Immature natural killer cell (primary cell): ENCODE measurements at regions not wholly inside any gene's neighbourhood (a gene's known extent, or its start where the extent isn't known, plus 50 kb on each side); places are given as distances from the start of the nearest gene placed in this dataset.

Experiments
- DNase-seq, 3 donors: peaks; one replicate each; pipeline ENCODE4 v3.0.0; 2022; ENCODE audit warnings: mixed read lengths in 1 of 3
- H3K27ac Mint-ChIP-seq, 6 donors: one replicate each; pipeline ENCODE4 v1.8.0; 2020; ENCODE audit warnings: mixed read lengths in 6 of 6, mild to moderate bottlenecking in 5 of 6, inconsistent platforms in 4 of 6, moderate library complexity in 3 of 6
- H3K27me3 Mint-ChIP-seq, 3 donors: one replicate each; pipeline ENCODE4 v1.8.0; 2020 to 2021; ENCODE audit warnings: low read depth in 3 of 3, mild to moderate bottlenecking in 3 of 3, mixed read lengths in 3 of 3, moderate library complexity in 3 of 3, inconsistent platforms in 1 of 3
- H3K36me3 Mint-ChIP-seq, 3 donors: one replicate each; pipeline ENCODE4 v1.8.0; 2020; ENCODE audit warnings: mixed read lengths in 3 of 3, inconsistent platforms in 2 of 3, mild to moderate bottlenecking in 2 of 3
- H3K4me1 Mint-ChIP-seq, 2 donors: one replicate each; pipeline ENCODE4 v1.8.0; 2020; ENCODE audit warnings: inconsistent platforms in 2 of 2, mild to moderate bottlenecking in 2 of 2, mixed read lengths in 2 of 2, moderate library complexity in 1 of 2
- H3K4me3 Mint-ChIP-seq, 5 donors: one replicate each; pipeline ENCODE4 v1.8.0; 2020; ENCODE audit warnings: mild to moderate bottlenecking in 5 of 5, mixed read lengths in 5 of 5, inconsistent platforms in 3 of 5, moderate library complexity in 3 of 5
- H3K9me3 Mint-ChIP-seq, 6 donors: one replicate each; pipeline ENCODE4 v1.8.0; 2020; ENCODE audit warnings: mild to moderate bottlenecking in 6 of 6, mixed read lengths in 6 of 6, inconsistent platforms in 4 of 6, moderate library complexity in 3 of 6

- H3K4me3 Mint-ChIP-seq = no peak overlapping the region
- no peaks in the 10 kb centered on the region for H3K36me3 Mint-ChIP-seq
- DNase-seq = no peak
- H3K27me3 Mint-ChIP-seq = peaks cover 5 to 9% (median 7%) of the 10 kb centered on the region in 3 donors
- H3K27ac Mint-ChIP-seq = no peak overlapping the region
- no peaks in the 10 kb centered on the region for H3K9me3 Mint-ChIP-seq
- no peaks in the 10 kb centered on the region for H3K4me1 Mint-ChIP-seq
Observed at GRCh38 chr16:86408685-86409084, 101.6 kb upstream of the FOXF1 start.

- Mint-ChIP-seq H3K27me3 (peaks cover 4 to 6% (median 5%) of the 10 kb centered on the region in 3 donors), H3K4me1 (no peaks in the 10 kb centered on the region), H3K9me3 (no peaks in the 10 kb centered on the region), H3K27ac (no peak overlapping the region), H3K36me3 (no peaks in the 10 kb centered on the region), H3K4me3 (no peak overlapping the region)
- DNase-seq = no peak
Observed at GRCh38 chr16:86410081-86410480, 100.2 kb upstream of the FOXF1 start.

- H3K27ac Mint-ChIP-seq = no peak overlapping the region
- no peaks in the 10 kb centered on the region for H3K9me3 Mint-ChIP-seq
- no peak for DNase-seq
- H3K36me3 Mint-ChIP-seq = no peaks in the 10 kb centered on the region
- H3K4me1 Mint-ChIP-seq = no peaks in the 10 kb centered on the region
- peaks cover 2 to 6% (median 5%) of the 10 kb centered on the region in 3 donors for H3K27me3 Mint-ChIP-seq
- H3K4me3 Mint-ChIP-seq = no peak overlapping the region
Observed at GRCh38 chr16:86410529-86410928, 99.8 kb upstream of the FOXF1 start.

GRCh38 chr16:86411897-86412296 lies 98.4 kb upstream of the FOXF1 start:
- Mint-ChIP-seq H3K4me3 (no peak overlapping the region), H3K36me3 (no peaks in the 10 kb centered on the region), H3K9me3 (no peaks in the 10 kb centered on the region), H3K27me3 (peaks cover 2 to 6% (median 5%) of the 10 kb centered on the region in 3 donors), H3K27ac (no peak overlapping the region), H3K4me1 (no peaks in the 10 kb centered on the region)
- no peak for DNase-seq

GRCh38 chr16:86414991-86415740 lies 95.2 kb upstream of the FOXF1 start:
- H3K9me3 Mint-ChIP-seq = no peaks in the 10 kb centered on the region
- H3K27ac Mint-ChIP-seq = no peak overlapping the region
- H3K4me3 Mint-ChIP-seq = no peak overlapping the region
- no peak for DNase-seq
- no peaks in the 10 kb centered on the region for H3K4me1 Mint-ChIP-seq
- no peaks in the 10 kb centered on the region for H3K36me3 Mint-ChIP-seq
- H3K27me3 Mint-ChIP-seq = peaks cover 0 to 4% (median 1%) of the 10 kb centered on the region in 3 donors

- no peak overlapping the region for H3K27ac Mint-ChIP-seq
- H3K9me3 Mint-ChIP-seq = peaks cover 0 to 9% (median 0%) of the 10 kb centered on the region in 6 donors
- H3K4me3 Mint-ChIP-seq = no peak overlapping the region
- DNase-seq = no peak
- no peaks in the 10 kb centered on the region for H3K4me1 Mint-ChIP-seq
- no peaks in the 10 kb centered on the region for H3K36me3 Mint-ChIP-seq
- H3K27me3 Mint-ChIP-seq = peaks cover 0 to 4% (median 2%) of the 10 kb centered on the region in 3 donors
Observed at GRCh38 chr16:86418981-86419380, 91.3 kb upstream of the FOXF1 start.

GRCh38 chr16:86419518-86419917 lies 90.8 kb upstream of the FOXF1 start:
- Mint-ChIP-seq H3K4me1 (no peaks in the 10 kb centered on the region), H3K36me3 (no peaks in the 10 kb centered on the region), H3K4me3 (no peak overlapping the region), H3K27ac (no peak overlapping the region), H3K27me3 (peaks cover 0 to 4% (median 2%) of the 10 kb centered on the region in 3 donors), H3K9me3 (peaks cover 0 to 9% (median 0%) of the 10 kb centered on the region in 6 donors)
- no peak for DNase-seq

GRCh38 chr16:86421995-86422394 lies 88.3 kb upstream of the FOXF1 start:
- H3K27me3 Mint-ChIP-seq = peaks cover 0 to 8% (median 2%) of the 10 kb centered on the region in 3 donors
- no peak overlapping the region for H3K4me3 Mint-ChIP-seq
- H3K36me3 Mint-ChIP-seq = no peaks in the 10 kb centered on the region
- no peak overlapping the region for H3K27ac Mint-ChIP-seq
- peaks cover 0 to 9% (median 0%) of the 10 kb centered on the region in 6 donors for H3K9me3 Mint-ChIP-seq
- no peak for DNase-seq
- no peaks in the 10 kb centered on the region for H3K4me1 Mint-ChIP-seq

- H3K4me3 Mint-ChIP-seq = no peak overlapping the region
- DNase-seq = no peak
- H3K36me3 Mint-ChIP-seq = no peaks in the 10 kb centered on the region
- peaks cover 0 to 8% (median 4%) of the 10 kb centered on the region in 3 donors for H3K27me3 Mint-ChIP-seq
- H3K27ac Mint-ChIP-seq = no peak overlapping the region
- peaks cover 0 to 9% (median 0%) of the 10 kb centered on the region in 6 donors for H3K9me3 Mint-ChIP-seq
- no peaks in the 10 kb centered on the region for H3K4me1 Mint-ChIP-seq
Observed at GRCh38 chr16:86424398-86424797, 85.9 kb upstream of the FOXF1 start.

GRCh38 chr16:86424985-86425384 lies 85.3 kb upstream of the FOXF1 start:
- H3K4me3 Mint-ChIP-seq = no peak overlapping the region
- H3K36me3 Mint-ChIP-seq = no peaks in the 10 kb centered on the region
- H3K27me3 Mint-ChIP-seq = peaks cover 0 to 8% (median 4%) of the 10 kb centered on the region in 3 donors
- no peak overlapping the region for H3K27ac Mint-ChIP-seq
- peaks cover 0 to 9% (median 0%) of the 10 kb centered on the region in 6 donors for H3K9me3 Mint-ChIP-seq
- no peaks in the 10 kb centered on the region for H3K4me1 Mint-ChIP-seq
- no peak for DNase-seq

- Mint-ChIP-seq H3K4me1 (no peaks in the 10 kb centered on the region), H3K4me3 (no peak overlapping the region), H3K9me3 (peaks cover 0 to 4% (median 0%) of the 10 kb centered on the region in 6 donors), H3K36me3 (no peaks in the 10 kb centered on the region), H3K27me3 (peaks cover 0 to 9% (median 4%) of the 10 kb centered on the region in 3 donors), H3K27ac (no peak overlapping the region)
- no peak for DNase-seq
Observed at GRCh38 chr16:86426063-86426642, 84.2 kb upstream of the FOXF1 start.

GRCh38 chr16:86427433-86427851 lies 82.9 kb upstream of the FOXF1 start:
- H3K9me3 Mint-ChIP-seq = no peaks in the 10 kb centered on the region
- H3K36me3 Mint-ChIP-seq = no peaks in the 10 kb centered on the region
- DNase-seq = no peak
- no peak overlapping the region for H3K4me3 Mint-ChIP-seq
- H3K4me1 Mint-ChIP-seq = no peaks in the 10 kb centered on the region
- peaks cover 0 to 8% (median 4%) of the 10 kb centered on the region in 3 donors for H3K27me3 Mint-ChIP-seq
- no peak overlapping the region for H3K27ac Mint-ChIP-seq

GRCh38 chr16:86428729-86429517 lies 81.4 kb upstream of the FOXF1 start:
- Mint-ChIP-seq H3K36me3 (no peaks in the 10 kb centered on the region), H3K4me3 (no peak overlapping the region), H3K4me1 (no peaks in the 10 kb centered on the region), H3K27me3 (peaks cover 2 to 8% (median 3%) of the 10 kb centered on the region in 3 donors), H3K27ac (no peak overlapping the region), H3K9me3 (no peaks in the 10 kb centered on the region)
- DNase-seq = no peak

GRCh38 chr16:86429663-86430062 lies 80.7 kb upstream of the FOXF1 start:
- Mint-ChIP-seq H3K4me3 (no peak overlapping the region), H3K4me1 (no peaks in the 10 kb centered on the region), H3K27me3 (peaks cover 2 to 11% (median 3%) of the 10 kb centered on the region in 3 donors), H3K9me3 (no peaks in the 10 kb centered on the region), H3K27ac (no peak overlapping the region), H3K36me3 (no peaks in the 10 kb centered on the region)
- no peak for DNase-seq
